Nephron (organoid): ENCODE measurements at regions not wholly inside any gene's neighbourhood (a gene's known extent, or its start where the extent isn't known, plus 50 kb on each side); places are given as distances from the start of the nearest gene placed in this dataset.

Experiments used
- H3K27ac Mint-ChIP-seq, 3 experiments: 2 replicates each; pipeline ENCODE4 v1.8.0; 2020; ENCODE audit warnings: mixed read lengths in 3 of 3, mild to moderate bottlenecking in 2 of 3, moderate library complexity in 1 of 3
- H3K27me3 Mint-ChIP-seq: 2 replicates; pipeline ENCODE4 v1.8.0; 2021; ENCODE audit warnings: low read depth, mild to moderate bottlenecking, moderate library complexity, mixed read lengths
- H3K36me3 Mint-ChIP-seq: 2 replicates; pipeline ENCODE4 v1.8.0; 2020; ENCODE audit warnings: low read depth, mixed read lengths
- H3K4me1 Mint-ChIP-seq: 2 replicates; pipeline ENCODE4 v1.8.0; 2020; ENCODE audit warnings: mixed read lengths
- H3K4me3 Mint-ChIP-seq, 3 experiments: 2 replicates each; pipeline ENCODE4 v1.8.0; 2020; ENCODE audit warnings: mild to moderate bottlenecking in 3 of 3, mixed read lengths in 3 of 3, moderate library complexity in 2 of 3
- H3K9me3 Mint-ChIP-seq: 2 replicates; pipeline ENCODE4 v1.8.0; 2020; ENCODE audit warnings: mixed read lengths
- TF ChIP-seq, protein P1 (sequence below), 3 experiments: fragments of 200-600 bp; sonication (generic); IDR thresholded peaks; one replicate each; pipeline ENCODE4 v1.5.0; 2021; ENCODE audit warnings: antibody characterized with exemption in 3 of 3; ENCODE audit not compliant: unreplicated experiment in 3 of 3

- H3K4me3 Mint-ChIP-seq = no peak overlapping the region
- no peaks in the 10 kb centered on the region for H3K9me3 Mint-ChIP-seq
- no peaks in the 10 kb centered on the region for H3K27me3 Mint-ChIP-seq
- H3K27ac Mint-ChIP-seq = peak overlapping the region; percentile 89 to 94 (median 92)
- TF ChIP-seq, protein P1, sequence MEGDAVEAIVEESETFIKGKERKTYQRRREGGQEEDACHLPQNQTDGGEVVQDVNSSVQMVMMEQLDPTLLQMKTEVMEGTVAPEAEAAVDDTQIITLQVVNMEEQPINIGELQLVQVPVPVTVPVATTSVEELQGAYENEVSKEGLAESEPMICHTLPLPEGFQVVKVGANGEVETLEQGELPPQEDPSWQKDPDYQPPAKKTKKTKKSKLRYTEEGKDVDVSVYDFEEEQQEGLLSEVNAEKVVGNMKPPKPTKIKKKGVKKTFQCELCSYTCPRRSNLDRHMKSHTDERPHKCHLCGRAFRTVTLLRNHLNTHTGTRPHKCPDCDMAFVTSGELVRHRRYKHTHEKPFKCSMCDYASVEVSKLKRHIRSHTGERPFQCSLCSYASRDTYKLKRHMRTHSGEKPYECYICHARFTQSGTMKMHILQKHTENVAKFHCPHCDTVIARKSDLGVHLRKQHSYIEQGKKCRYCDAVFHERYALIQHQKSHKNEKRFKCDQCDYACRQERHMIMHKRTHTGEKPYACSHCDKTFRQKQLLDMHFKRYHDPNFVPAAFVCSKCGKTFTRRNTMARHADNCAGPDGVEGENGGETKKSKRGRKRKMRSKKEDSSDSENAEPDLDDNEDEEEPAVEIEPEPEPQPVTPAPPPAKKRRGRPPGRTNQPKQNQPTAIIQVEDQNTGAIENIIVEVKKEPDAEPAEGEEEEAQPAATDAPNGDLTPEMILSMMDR (IDR thresholded peaks at IDR 0.05; ENCODE audit: unreplicated experiment in 3 of 3) = no peak
- peaks cover 39% of the 10 kb centered on the region for H3K4me1 Mint-ChIP-seq
- H3K36me3 Mint-ChIP-seq = no peaks in the 10 kb centered on the region
These were observed 256.2 kb upstream of the C2CD4B start for GRCh38 chr15:62421289-62421688.

- no peaks in the 10 kb centered on the region for H3K36me3 Mint-ChIP-seq
- H3K9me3 Mint-ChIP-seq = no peaks in the 10 kb centered on the region
- no peak overlapping the region for H3K4me3 Mint-ChIP-seq
- H3K27ac Mint-ChIP-seq = peak overlapping the region in 2 of 3 experiments; percentile 42 to 73
- TF ChIP-seq, protein P1 (IDR thresholded peaks at IDR 0.05; ENCODE audit: unreplicated experiment in 3 of 3) = no peak
- H3K27me3 Mint-ChIP-seq = no peaks in the 10 kb centered on the region
- H3K4me1 Mint-ChIP-seq = peaks cover 43% of the 10 kb centered on the region
These were observed 261.4 kb upstream of the C2CD4B start for GRCh38 chr15:62426387-62426956.

GRCh38 chr15:62428259-62428658 lies 263.2 kb upstream of the C2CD4B start:
- H3K4me3 Mint-ChIP-seq = no peak overlapping the region
- H3K4me1 Mint-ChIP-seq = peaks cover 52% of the 10 kb centered on the region
- no peaks in the 10 kb centered on the region for H3K9me3 Mint-ChIP-seq
- TF ChIP-seq, protein P1 (IDR thresholded peaks at IDR 0.05; ENCODE audit: unreplicated experiment in 3 of 3) = no peak
- H3K36me3 Mint-ChIP-seq = no peaks in the 10 kb centered on the region
- no peaks in the 10 kb centered on the region for H3K27me3 Mint-ChIP-seq
- peak overlapping the region in 2 of 3 experiments; percentile 7 to 20 for H3K27ac Mint-ChIP-seq

- no peaks in the 10 kb centered on the region for H3K27me3 Mint-ChIP-seq
- no peak overlapping the region for H3K27ac Mint-ChIP-seq
- TF ChIP-seq, protein P1 (IDR thresholded peaks at IDR 0.05; ENCODE audit: unreplicated experiment in 3 of 3) = no peak
- H3K9me3 Mint-ChIP-seq = no peaks in the 10 kb centered on the region
- H3K4me3 Mint-ChIP-seq = no peak overlapping the region
- no peaks in the 10 kb centered on the region for H3K36me3 Mint-ChIP-seq
- H3K4me1 Mint-ChIP-seq = peaks cover 52% of the 10 kb centered on the region
These were observed 263.9 kb upstream of the C2CD4B start for GRCh38 chr15:62428851-62429598.

- H3K36me3 Mint-ChIP-seq = no peaks in the 10 kb centered on the region
- TF ChIP-seq, protein P1 (IDR thresholded peaks at IDR 0.05; ENCODE audit: unreplicated experiment in 3 of 3) = no peak
- H3K4me1 Mint-ChIP-seq = peaks cover 52% of the 10 kb centered on the region
- H3K4me3 Mint-ChIP-seq = no peak overlapping the region
- no peak overlapping the region for H3K27ac Mint-ChIP-seq
- H3K9me3 Mint-ChIP-seq = no peaks in the 10 kb centered on the region
- H3K27me3 Mint-ChIP-seq = no peaks in the 10 kb centered on the region
These were observed 265.0 kb upstream of the C2CD4B start for GRCh38 chr15:62430056-62430455.

GRCh38 chr15:62430552-62430951 lies 265.5 kb upstream of the C2CD4B start:
- H3K9me3 Mint-ChIP-seq = no peaks in the 10 kb centered on the region
- TF ChIP-seq, protein P1 (IDR thresholded peaks at IDR 0.05; ENCODE audit: unreplicated experiment in 3 of 3) = no peak
- no peaks in the 10 kb centered on the region for H3K27me3 Mint-ChIP-seq
- H3K27ac Mint-ChIP-seq = no peak overlapping the region
- H3K4me3 Mint-ChIP-seq = no peak overlapping the region
- no peaks in the 10 kb centered on the region for H3K36me3 Mint-ChIP-seq
- peaks cover 48% of the 10 kb centered on the region for H3K4me1 Mint-ChIP-seq
